WTC11 (cell line): ENCODE measurements at regions not wholly inside any gene's neighbourhood (a gene's known extent, or its start where the extent isn't known, plus 50 kb on each side); places are given as distances from the start of the nearest gene placed in this dataset.
A peak's percentile ranks its signal among the peaks of the same experiment; 100 is the strongest.

Experiments
- ATAC-seq: fragments of 200-7000 bp; cut with Tn5 transposase; 2 replicates; pipeline ENCODE4 v1.10.0; 2021; ENCODE audit warnings: mild to moderate bottlenecking, moderate library complexity
- CTCF ChIA-PET: fragments of 300-600 bp; sonication (Branson Sonifier 250); formaldehyde crosslinking; loops from one replicate; lab custom pipeline; 2021; ENCODE audit warnings: antibody characterized with exemption; lab: Charles Lee
- POLR2A ChIA-PET: fragments of 350-600 bp; sonication (Branson Sonifier 250); formaldehyde crosslinking; loops from one replicate; lab custom pipeline; 2021; ENCODE audit warnings: antibody characterized with exemption; lab: Charles Lee
- DNase-seq: peaks from one replicate; pipeline ENCODE4 v3.0.0; 2021; ENCODE audit warnings: low spot score
- H3K27ac Mint-ChIP-seq: 2 replicates; pipeline ENCODE4 v1.8.0; 2021; ENCODE audit warnings: mixed read lengths
- H3K27me3 Mint-ChIP-seq: 2 replicates; pipeline ENCODE4 v1.8.0; 2021; ENCODE audit warnings: low read depth, mild to moderate bottlenecking, moderate library complexity, mixed read lengths
- H3K36me3 Mint-ChIP-seq: 2 replicates; pipeline ENCODE4 v1.8.0; 2021; ENCODE audit warnings: mixed read lengths
- H3K4me1 Mint-ChIP-seq: 2 replicates; pipeline ENCODE4 v1.8.0; 2022; ENCODE audit warnings: mixed read lengths
- H3K4me3 Mint-ChIP-seq: 2 replicates; pipeline ENCODE4 v1.8.0; 2021; ENCODE audit warnings: mild to moderate bottlenecking, moderate library complexity, mixed read lengths
- H3K9me3 Mint-ChIP-seq: 2 replicates; pipeline ENCODE4 v1.8.0; 2021; ENCODE audit warnings: mixed read lengths
- EMX1 ChIP-seq: fragments of 250-450 bp; sonication (Bioruptor Pico); IDR thresholded peaks from 2 replicates; pipeline ENCODE4 v1.8.0; 2021; ENCODE audit warnings: mild to moderate bottlenecking
- GABPB1 ChIP-seq: sonication (generic); formaldehyde crosslinking; IDR thresholded peaks from 2 replicates; pipeline ENCODE4 v1.8.1; 2023; ENCODE audit warnings: mild to moderate bottlenecking, missing genetic modification reagents
- HMGA2 ChIP-seq: fragments of 250-450 bp; sonication (Bioruptor Pico); IDR thresholded peaks from 2 replicates; pipeline ENCODE4 v1.4.0; 2021; ENCODE audit warnings: mild to moderate bottlenecking, moderate library complexity
- JAZF1 ChIP-seq: fragments of 250-450 bp; sonication (Bioruptor Pico); IDR thresholded peaks from 2 replicates; pipeline ENCODE4 v1.9.0; 2021; ENCODE audit warnings: moderate library complexity, mild to moderate bottlenecking, inconsistent platforms
- KAT7 ChIP-seq: sonication (generic); formaldehyde crosslinking; IDR thresholded peaks from 2 replicates; pipeline ENCODE4 v1.8.1; 2023; ENCODE audit warnings: missing genetic modification reagents, mild to moderate bottlenecking, borderline replicate concordance
- MXD4 ChIP-seq: fragments of 250-450 bp; sonication (Bioruptor Pico); IDR thresholded peaks from 2 replicates; pipeline ENCODE4 v1.8.0; 2021; ENCODE audit warnings: mild to moderate bottlenecking, moderate library complexity, borderline replicate concordance
- NFYB ChIP-seq: sonication (generic); formaldehyde crosslinking; conservative IDR thresholded peaks from 2 replicates; pipeline ENCODE4 v1.8.0; 2022; ENCODE audit warnings: low read depth, missing genetic modification reagents
- TP53 ChIP-seq: sonication (generic); formaldehyde crosslinking; IDR thresholded peaks from 2 replicates; pipeline ENCODE4 v1.8.1; 2023; ENCODE audit warnings: mild to moderate bottlenecking, missing genetic modification reagents
- ZNF121 ChIP-seq: sonication (generic); formaldehyde crosslinking; IDR thresholded peaks from 2 replicates; pipeline ENCODE4 v1.8.0; 2023; ENCODE audit warnings: missing genetic modification reagents
- ZNF232 ChIP-seq: sonication (generic); formaldehyde crosslinking; IDR thresholded peaks from 2 replicates; pipeline ENCODE4 v1.8.0; 2022; ENCODE audit warnings: mild to moderate bottlenecking, missing genetic modification reagents
- TF ChIP-seq, protein P1 (sequence below): sonication (generic); formaldehyde crosslinking; IDR thresholded peaks from 2 replicates; pipeline ENCODE4 v1.8.0; 2023; ENCODE audit warnings: missing genetic modification reagents
- TF ChIP-seq, protein P2 (sequence below): sonication (generic); formaldehyde crosslinking; conservative IDR thresholded peaks from 2 replicates; pipeline ENCODE4 v1.8.1; 2022; ENCODE audit warnings: mild to moderate bottlenecking, missing genetic modification reagents
- TF ChIP-seq, protein P3 (sequence below): fragments of 250-450 bp; sonication (Bioruptor Pico); IDR thresholded peaks from 2 replicates; pipeline ENCODE4 v1.9.0; 2021; ENCODE audit warnings: mild to moderate bottlenecking
- TF ChIP-seq, protein P4 (sequence below): sonication (generic); formaldehyde crosslinking; IDR thresholded peaks from 2 replicates; pipeline ENCODE4 v1.8.1; 2023; ENCODE audit warnings: mild to moderate bottlenecking, missing genetic modification reagents
- TF ChIP-seq, protein P5 (sequence below): sonication (generic); formaldehyde crosslinking; IDR thresholded peaks from 2 replicates; pipeline ENCODE4 v1.8.1; 2023; ENCODE audit warnings: mild to moderate bottlenecking, moderate library complexity, missing genetic modification reagents
- TF ChIP-seq, protein P6 (sequence below): sonication (generic); formaldehyde crosslinking; IDR thresholded peaks from 2 replicates; pipeline ENCODE4 v1.8.1; 2023; ENCODE audit warnings: mild to moderate bottlenecking, missing genetic modification reagents

DNA sequence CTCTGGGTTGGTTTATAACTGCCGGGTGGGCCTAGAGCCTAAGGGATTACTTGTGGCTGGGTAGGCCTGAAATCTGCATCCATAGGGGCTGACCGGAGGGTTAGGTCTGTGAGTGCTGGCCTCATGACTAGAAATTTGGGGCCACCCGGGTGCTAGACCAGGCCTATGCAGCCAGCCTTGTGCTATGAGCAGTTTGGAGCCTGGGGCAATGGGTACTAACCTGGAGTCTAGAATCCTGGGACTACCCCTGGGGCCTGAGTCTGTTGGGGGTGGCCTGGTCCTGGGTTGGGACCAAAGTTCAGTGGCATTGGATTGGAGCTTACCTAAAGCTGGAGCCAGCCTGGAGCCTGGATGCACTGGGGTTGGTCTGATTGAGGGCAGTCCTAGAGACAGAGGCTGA is 995.2 kb downstream of the ANKRD7 start:
- Mint-ChIP-seq H3K4me3 (no peak overlapping the region), H3K9me3 (peaks cover 12% of the 10 kb centered on the region; the same call in 1 of the 2 replicates), H3K36me3 (no peaks in the 10 kb centered on the region), H3K27ac (no peak overlapping the region), H3K27me3 (no peaks in the 10 kb centered on the region), H3K4me1 (no peaks in the 10 kb centered on the region)
- ChIA-PET POLR2A (no interaction called here), CTCF (interaction anchor here (0.9 kb wide), 1 partner anchor 22 kb away, joined by 3 read pairs; no protein-coding TSS in a partner anchor)
- no peak for DNase-seq
- TF ChIP-seq, protein P1, sequence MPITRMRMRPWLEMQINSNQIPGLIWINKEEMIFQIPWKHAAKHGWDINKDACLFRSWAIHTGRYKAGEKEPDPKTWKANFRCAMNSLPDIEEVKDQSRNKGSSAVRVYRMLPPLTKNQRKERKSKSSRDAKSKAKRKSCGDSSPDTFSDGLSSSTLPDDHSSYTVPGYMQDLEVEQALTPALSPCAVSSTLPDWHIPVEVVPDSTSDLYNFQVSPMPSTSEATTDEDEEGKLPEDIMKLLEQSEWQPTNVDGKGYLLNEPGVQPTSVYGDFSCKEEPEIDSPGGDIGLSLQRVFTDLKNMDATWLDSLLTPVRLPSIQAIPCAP (CRISPR knock-in tag), result no peak
- TF ChIP-seq, protein P2, sequence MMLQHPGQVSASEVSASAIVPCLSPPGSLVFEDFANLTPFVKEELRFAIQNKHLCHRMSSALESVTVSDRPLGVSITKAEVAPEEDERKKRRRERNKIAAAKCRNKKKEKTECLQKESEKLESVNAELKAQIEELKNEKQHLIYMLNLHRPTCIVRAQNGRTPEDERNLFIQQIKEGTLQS (CRISPR knock-in tag), result no peak
- TF ChIP-seq NFYB (CRISPR knock-in tag) (no peak), HMGA2 (CRISPR knock-in tag) (no peak), JAZF1 (CRISPR knock-in tag) (no peak), ZNF232 (CRISPR knock-in tag) (no peak), GABPB1 (CRISPR knock-in tag) (no peak), EMX1 (CRISPR knock-in tag) (no peak), ZNF121 (CRISPR knock-in tag) (no peak), KAT7 (CRISPR knock-in tag) (no peak), MXD4 (CRISPR knock-in tag) (no peak)
- TF ChIP-seq, protein P3, sequence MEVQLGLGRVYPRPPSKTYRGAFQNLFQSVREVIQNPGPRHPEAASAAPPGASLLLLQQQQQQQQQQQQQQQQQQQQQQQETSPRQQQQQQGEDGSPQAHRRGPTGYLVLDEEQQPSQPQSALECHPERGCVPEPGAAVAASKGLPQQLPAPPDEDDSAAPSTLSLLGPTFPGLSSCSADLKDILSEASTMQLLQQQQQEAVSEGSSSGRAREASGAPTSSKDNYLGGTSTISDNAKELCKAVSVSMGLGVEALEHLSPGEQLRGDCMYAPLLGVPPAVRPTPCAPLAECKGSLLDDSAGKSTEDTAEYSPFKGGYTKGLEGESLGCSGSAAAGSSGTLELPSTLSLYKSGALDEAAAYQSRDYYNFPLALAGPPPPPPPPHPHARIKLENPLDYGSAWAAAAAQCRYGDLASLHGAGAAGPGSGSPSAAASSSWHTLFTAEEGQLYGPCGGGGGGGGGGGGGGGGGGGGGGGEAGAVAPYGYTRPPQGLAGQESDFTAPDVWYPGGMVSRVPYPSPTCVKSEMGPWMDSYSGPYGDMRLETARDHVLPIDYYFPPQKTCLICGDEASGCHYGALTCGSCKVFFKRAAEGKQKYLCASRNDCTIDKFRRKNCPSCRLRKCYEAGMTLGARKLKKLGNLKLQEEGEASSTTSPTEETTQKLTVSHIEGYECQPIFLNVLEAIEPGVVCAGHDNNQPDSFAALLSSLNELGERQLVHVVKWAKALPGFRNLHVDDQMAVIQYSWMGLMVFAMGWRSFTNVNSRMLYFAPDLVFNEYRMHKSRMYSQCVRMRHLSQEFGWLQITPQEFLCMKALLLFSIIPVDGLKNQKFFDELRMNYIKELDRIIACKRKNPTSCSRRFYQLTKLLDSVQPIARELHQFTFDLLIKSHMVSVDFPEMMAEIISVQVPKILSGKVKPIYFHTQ (CRISPR knock-in tag), result no peak
- TF ChIP-seq, protein P4, sequence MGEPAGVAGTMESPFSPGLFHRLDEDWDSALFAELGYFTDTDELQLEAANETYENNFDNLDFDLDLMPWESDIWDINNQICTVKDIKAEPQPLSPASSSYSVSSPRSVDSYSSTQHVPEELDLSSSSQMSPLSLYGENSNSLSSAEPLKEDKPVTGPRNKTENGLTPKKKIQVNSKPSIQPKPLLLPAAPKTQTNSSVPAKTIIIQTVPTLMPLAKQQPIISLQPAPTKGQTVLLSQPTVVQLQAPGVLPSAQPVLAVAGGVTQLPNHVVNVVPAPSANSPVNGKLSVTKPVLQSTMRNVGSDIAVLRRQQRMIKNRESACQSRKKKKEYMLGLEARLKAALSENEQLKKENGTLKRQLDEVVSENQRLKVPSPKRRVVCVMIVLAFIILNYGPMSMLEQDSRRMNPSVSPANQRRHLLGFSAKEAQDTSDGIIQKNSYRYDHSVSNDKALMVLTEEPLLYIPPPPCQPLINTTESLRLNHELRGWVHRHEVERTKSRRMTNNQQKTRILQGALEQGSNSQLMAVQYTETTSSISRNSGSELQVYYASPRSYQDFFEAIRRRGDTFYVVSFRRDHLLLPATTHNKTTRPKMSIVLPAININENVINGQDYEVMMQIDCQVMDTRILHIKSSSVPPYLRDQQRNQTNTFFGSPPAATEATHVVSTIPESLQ, result no peak
- TF ChIP-seq, protein P5, sequence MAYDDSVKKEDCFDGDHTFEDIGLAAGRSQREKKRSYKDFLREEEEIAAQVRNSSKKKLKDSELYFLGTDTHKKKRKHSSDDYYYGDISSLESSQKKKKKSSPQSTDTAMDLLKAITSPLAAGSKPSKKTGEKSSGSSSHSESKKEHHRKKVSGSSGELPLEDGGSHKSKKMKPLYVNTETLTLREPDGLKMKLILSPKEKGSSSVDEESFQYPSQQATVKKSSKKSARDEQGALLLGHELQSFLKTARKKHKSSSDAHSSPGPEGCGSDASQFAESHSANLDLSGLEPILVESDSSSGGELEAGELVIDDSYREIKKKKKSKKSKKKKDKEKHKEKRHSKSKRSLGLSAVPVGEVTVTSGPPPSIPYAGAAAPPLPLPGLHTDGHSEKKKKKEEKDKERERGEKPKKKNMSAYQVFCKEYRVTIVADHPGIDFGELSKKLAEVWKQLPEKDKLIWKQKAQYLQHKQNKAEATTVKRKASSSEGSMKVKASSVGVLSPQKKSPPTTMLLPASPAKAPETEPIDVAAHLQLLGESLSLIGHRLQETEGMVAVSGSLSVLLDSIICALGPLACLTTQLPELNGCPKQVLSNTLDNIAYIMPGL (CRISPR knock-in tag), result no peak
- TF ChIP-seq, protein P6, sequence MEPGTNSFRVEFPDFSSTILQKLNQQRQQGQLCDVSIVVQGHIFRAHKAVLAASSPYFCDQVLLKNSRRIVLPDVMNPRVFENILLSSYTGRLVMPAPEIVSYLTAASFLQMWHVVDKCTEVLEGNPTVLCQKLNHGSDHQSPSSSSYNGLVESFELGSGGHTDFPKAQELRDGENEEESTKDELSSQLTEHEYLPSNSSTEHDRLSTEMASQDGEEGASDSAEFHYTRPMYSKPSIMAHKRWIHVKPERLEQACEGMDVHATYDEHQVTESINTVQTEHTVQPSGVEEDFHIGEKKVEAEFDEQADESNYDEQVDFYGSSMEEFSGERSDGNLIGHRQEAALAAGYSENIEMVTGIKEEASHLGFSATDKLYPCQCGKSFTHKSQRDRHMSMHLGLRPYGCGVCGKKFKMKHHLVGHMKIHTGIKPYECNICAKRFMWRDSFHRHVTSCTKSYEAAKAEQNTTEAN (CRISPR knock-in tag), result no peak
- no peak for ATAC-seq

DNA sequence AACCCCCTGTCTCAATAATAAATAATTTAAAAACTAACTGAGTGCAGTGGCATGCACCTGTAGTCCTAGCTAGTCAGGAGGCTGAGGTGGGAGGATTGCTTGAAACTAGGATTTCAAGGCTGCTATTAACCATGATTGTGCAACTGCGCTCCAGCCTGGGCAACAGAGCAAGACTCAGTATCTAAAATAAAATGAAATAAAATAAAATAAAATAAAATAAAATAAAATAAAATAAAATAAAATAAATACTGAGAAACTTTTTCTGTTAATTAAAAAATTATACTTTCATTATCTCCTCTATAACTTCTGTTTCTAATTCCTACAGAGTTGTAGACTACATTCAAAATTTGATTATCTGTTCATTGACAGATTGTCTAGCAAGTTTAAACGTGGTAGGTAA is 999.4 kb downstream of the ANKRD7 start:
- no peaks in the 10 kb centered on the region for H3K36me3 Mint-ChIP-seq
- no peak for ATAC-seq
- TF ChIP-seq HMGA2 (CRISPR knock-in tag), result peak; percentile 90
- no peak for TF ChIP-seq TP53
- H3K27ac Mint-ChIP-seq, result no peak overlapping the region
- H3K27me3 Mint-ChIP-seq, result no peaks in the 10 kb centered on the region
- H3K9me3 Mint-ChIP-seq, result peaks cover 4% of the 10 kb centered on the region
- no peaks in the 10 kb centered on the region for H3K4me1 Mint-ChIP-seq
- ChIA-PET CTCF (no interaction called here), POLR2A (no interaction called here)
- H3K4me3 Mint-ChIP-seq, result no peak overlapping the region
- DNase-seq, result no peak
